Panc1 (cell line): ENCODE measurements at regions not wholly inside any gene's neighbourhood (a gene's known extent, or its start where the extent isn't known, plus 50 kb on each side); places are given as distances from the start of the nearest gene placed in this dataset.

ENCODE experiments used
- CTCF ChIP-seq: fragments of 450-650 bp; IDR thresholded peaks from 2 replicates; pipeline ENCODE4 v1.5.1; 2017; ENCODE audit warnings: mild to moderate bottlenecking
- POLR2AphosphoS5 ChIP-seq: IDR thresholded peaks from 2 replicates; pipeline ENCODE4 v1.6.1; 2012; ENCODE audit warnings: mild to moderate bottlenecking, low read depth, low read length, moderate library complexity
- TCF7L2 ChIP-seq: IDR thresholded peaks from 2 replicates; pipeline ENCODE4 v1.6.1; 2011; ENCODE audit warnings: mild to moderate bottlenecking, low read depth, low read length, inconsistent platforms

- TF ChIP-seq TCF7L2, result no peak
- no peak for TF ChIP-seq CTCF
- TF ChIP-seq POLR2AphosphoS5, result no peak
These were observed 227.2 kb downstream of the ICE1 start for GRCh38 chr5:5649641-5650040.
